Gastrocnemius medialis (tissue), 4 donors: ENCODE measurements at regions not wholly inside any gene's neighbourhood (a gene's known extent, or its start where the extent isn't known, plus 50 kb on each side); places are given as distances from the start of the nearest gene placed in this dataset.

Source experiments
- POLR2A ChIP-seq, 2 donors: fragments of 450-650 bp; IDR thresholded peaks; one replicate each; pipeline ENCODE4 v1.6.1; 2017; ENCODE audit warnings: antibody characterized with exemption in 2 of 2, mild to moderate bottlenecking in 2 of 2, moderate library complexity in 2 of 2
- TF ChIP-seq, protein P1 (sequence below), 5 experiments: fragments of 450-650 bp in 3 of 5; fragments of 200-600 bp in 2 of 5; sonication (generic) in 2 of 5; IDR thresholded peaks in 4 of 5; conservative IDR thresholded peaks in 1 of 5; 1 replicate in 4 of 5; 2 replicates in 1 of 5; pipeline ENCODE4 v1.5.1; 2016 to 2019; ENCODE audit warnings: antibody characterized with exemption in 5 of 5, mild to moderate bottlenecking in 3 of 5, moderate library complexity in 3 of 5

DNA sequence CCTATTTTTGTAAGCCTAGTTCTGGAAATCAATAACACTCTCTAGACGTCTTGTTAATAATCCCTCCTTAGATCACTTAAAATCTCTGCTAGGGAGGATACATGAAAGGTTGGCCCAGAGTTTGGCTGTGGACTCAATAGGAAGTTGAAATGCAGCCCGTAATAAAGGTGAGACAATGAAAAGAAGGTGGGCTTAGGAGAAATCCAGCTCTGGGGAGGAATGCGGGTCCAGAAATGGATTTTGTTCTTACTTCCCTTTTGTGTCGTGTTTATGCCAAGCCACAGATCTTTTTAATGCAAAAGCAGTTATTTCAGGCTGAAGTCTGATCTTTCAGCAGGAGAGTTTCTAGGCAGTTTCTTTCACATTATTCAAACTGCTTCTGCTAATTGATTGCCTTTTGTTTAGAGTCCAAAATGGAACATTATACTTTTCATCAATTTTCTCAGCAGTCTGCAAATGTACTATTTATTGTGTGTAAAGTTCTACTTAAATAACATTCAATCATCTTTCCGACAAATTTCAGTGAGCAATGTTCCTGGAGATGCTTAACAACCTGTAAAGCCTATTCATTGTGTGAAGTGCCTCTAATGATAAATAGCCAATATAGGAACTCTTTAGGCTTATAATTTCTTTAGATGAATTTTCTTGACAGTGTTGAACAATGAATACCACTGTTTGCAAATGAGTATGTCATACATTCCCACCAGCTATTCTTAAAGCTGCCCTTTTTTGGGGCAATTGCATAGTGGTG is 252.9 kb upstream of the KRR1 start:
- TF ChIP-seq POLR2A (IDR thresholded peaks at IDR 0.05) = no peak
- TF ChIP-seq, protein P1, sequence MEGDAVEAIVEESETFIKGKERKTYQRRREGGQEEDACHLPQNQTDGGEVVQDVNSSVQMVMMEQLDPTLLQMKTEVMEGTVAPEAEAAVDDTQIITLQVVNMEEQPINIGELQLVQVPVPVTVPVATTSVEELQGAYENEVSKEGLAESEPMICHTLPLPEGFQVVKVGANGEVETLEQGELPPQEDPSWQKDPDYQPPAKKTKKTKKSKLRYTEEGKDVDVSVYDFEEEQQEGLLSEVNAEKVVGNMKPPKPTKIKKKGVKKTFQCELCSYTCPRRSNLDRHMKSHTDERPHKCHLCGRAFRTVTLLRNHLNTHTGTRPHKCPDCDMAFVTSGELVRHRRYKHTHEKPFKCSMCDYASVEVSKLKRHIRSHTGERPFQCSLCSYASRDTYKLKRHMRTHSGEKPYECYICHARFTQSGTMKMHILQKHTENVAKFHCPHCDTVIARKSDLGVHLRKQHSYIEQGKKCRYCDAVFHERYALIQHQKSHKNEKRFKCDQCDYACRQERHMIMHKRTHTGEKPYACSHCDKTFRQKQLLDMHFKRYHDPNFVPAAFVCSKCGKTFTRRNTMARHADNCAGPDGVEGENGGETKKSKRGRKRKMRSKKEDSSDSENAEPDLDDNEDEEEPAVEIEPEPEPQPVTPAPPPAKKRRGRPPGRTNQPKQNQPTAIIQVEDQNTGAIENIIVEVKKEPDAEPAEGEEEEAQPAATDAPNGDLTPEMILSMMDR (IDR thresholded peaks at IDR 0.05 in 4 of 5, conservative IDR thresholded peaks at IDR 0.05 in 1 of 5) = no peak
